Amniotic epithelial cell (primary cell): ENCODE measurements at regions not wholly inside any gene's neighbourhood (a gene's known extent, or its start where the extent isn't known, plus 50 kb on each side); places are given as distances from the start of the nearest gene placed in this dataset.

ENCODE experiments used
- DNase-seq: peaks from one replicate; pipeline ENCODE4 v3.0.0-alpha.2; 2010; ENCODE audit warnings: low read depth

- DNase-seq = no peak
Measured at GRCh38 chr1:177571076-177571475, 398.8 kb downstream of the SEC16B start.

- DNase-seq = no peak
Measured at GRCh38 chr1:177569476-177569875, 398.7 kb downstream of the BRINP2 start.

- DNase-seq = no peak
Measured at GRCh38 chr1:177568622-177569021, 397.9 kb downstream of the BRINP2 start.

- DNase-seq = no peak
Measured at GRCh38 chr1:177567393-177567792, 396.6 kb downstream of the BRINP2 start.

- no peak for DNase-seq
Measured at GRCh38 chr1:177566495-177566894, 395.7 kb downstream of the BRINP2 start.

GRCh38 chr1:177561436-177561835 is 390.7 kb downstream of the BRINP2 start:
- DNase-seq = no peak

GRCh38 chr1:177558372-177558771 is 387.6 kb downstream of the BRINP2 start:
- no peak for DNase-seq

GRCh38 chr1:177556163-177556562 is 385.4 kb downstream of the BRINP2 start:
- no peak for DNase-seq

GRCh38 chr1:177547200-177547599 is 376.4 kb downstream of the BRINP2 start:
- DNase-seq = no peak

- peak; percentile 0 for DNase-seq
Measured at GRCh38 chr1:177546346-177546745, 375.6 kb downstream of the BRINP2 start.

- no peak for DNase-seq
Measured at GRCh38 chr1:177526201-177526600, 355.4 kb downstream of the BRINP2 start.

- no peak for DNase-seq
Measured at GRCh38 chr1:177525176-177525575, 354.4 kb downstream of the BRINP2 start.

- DNase-seq = peak; percentile 0
Measured at GRCh38 chr1:177517546-177517945, 346.8 kb downstream of the BRINP2 start.

GRCh38 chr1:177514207-177514606 is 343.4 kb downstream of the BRINP2 start:
- DNase-seq = no peak

GRCh38 chr1:177511036-177511435 is 340.3 kb downstream of the BRINP2 start:
- DNase-seq = no peak

- no peak for DNase-seq
Measured at GRCh38 chr1:177505905-177506590, 335.3 kb downstream of the BRINP2 start.

GRCh38 chr1:177495878-177496277 is 325.1 kb downstream of the BRINP2 start:
- no peak for DNase-seq

GRCh38 chr1:177490786-177491185 is 320.0 kb downstream of the BRINP2 start:
- DNase-seq = no peak

- no peak for DNase-seq
Measured at GRCh38 chr1:177490036-177490639, 319.4 kb downstream of the BRINP2 start.

- DNase-seq = no peak
Measured at GRCh38 chr1:177488722-177489121, 318.0 kb downstream of the BRINP2 start.

GRCh38 chr1:177487481-177487880 is 316.7 kb downstream of the BRINP2 start:
- no peak for DNase-seq

- DNase-seq = no peak
Measured at GRCh38 chr1:177480741-177481305, 310.1 kb downstream of the BRINP2 start.

GRCh38 chr1:177479600-177479999 is 308.8 kb downstream of the BRINP2 start:
- no peak for DNase-seq

- DNase-seq = no peak
Measured at GRCh38 chr1:177476676-177477075, 305.9 kb downstream of the BRINP2 start.
